CD4-positive, alpha-beta T cell treated with Interleukin-15 for 1 hour (primary cell): ENCODE measurements at regions not wholly inside any gene's neighbourhood (a gene's known extent, or its start where the extent isn't known, plus 50 kb on each side); places are given as distances from the start of the nearest gene placed in this dataset.

ENCODE experiments used
- DNase-seq: peaks from one replicate; pipeline ENCODE4 v3.0.0-alpha.2; 2020

- DNase-seq, result no peak
These were observed 993.8 kb upstream of the MAP3K7 start for GRCh38 chr6:91580635-91581034.

DNA sequence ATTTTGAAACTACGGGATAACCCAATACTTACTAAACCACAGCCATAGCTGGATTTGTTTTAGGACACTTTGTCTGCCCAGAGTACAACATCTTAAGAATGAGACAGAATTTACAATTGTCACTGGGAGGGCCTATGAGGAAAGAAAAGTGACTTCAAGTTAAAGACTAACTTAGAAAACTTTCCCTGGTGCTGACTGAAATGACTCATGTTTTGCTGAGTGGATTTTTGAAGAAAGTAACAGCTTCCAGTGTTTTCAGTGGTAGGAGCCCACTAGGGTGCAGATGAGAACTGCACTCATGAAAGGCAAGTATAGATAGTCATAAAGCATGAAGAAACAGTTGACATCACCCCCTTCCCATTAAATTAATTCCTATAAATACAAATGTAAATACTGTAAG lies 988.2 kb upstream of the MAP3K7 start:
- no peak for DNase-seq

GRCh38 chr6:91573826-91574416 lies 987.0 kb upstream of the MAP3K7 start:
- no peak for DNase-seq

- DNase-seq, result no peak
These were observed 986.0 kb upstream of the MAP3K7 start for GRCh38 chr6:91572878-91573277.

- no peak for DNase-seq
These were observed 982.2 kb upstream of the MAP3K7 start for GRCh38 chr6:91569071-91569470.

DNA sequence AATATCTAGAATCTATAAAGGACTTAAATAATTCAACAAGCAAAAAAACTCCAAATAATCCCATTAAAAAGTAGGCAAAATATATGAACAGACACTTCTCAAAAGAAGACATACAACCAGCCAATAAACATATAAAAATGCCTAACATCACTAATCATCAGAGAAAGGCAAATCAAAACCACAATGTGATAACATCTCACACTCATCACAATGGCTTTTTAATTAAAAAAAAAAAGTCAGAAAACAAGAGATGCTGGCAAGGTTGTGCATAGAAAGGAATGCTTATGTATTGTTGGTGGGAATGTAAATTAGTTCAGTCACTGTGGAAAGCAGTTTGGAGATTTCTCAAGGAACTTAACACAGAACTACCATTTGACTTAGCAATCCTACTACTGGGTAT lies 979.6 kb upstream of the MAP3K7 start:
- no peak for DNase-seq

DNA sequence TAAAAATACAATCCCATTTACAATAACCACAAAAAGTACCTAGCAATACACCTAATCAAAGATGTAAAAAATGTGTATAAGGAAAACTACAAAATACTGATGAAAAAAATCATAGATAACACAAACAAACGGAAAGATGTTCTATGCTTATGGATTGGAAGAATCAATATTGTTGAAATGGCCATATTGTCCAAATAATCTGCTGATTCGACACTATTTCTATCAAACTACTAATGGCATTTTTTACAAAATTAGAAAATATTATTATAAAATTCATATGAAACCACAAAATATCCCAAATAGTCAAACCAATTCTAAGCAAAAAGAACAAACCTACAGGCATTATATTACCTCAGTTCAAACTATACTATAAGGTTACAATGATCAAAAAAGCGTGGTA lies 978.3 kb upstream of the MAP3K7 start:
- DNase-seq, result no peak

- no peak for DNase-seq
These were observed 976.1 kb upstream of the MAP3K7 start for GRCh38 chr6:91562955-91563354.

DNA sequence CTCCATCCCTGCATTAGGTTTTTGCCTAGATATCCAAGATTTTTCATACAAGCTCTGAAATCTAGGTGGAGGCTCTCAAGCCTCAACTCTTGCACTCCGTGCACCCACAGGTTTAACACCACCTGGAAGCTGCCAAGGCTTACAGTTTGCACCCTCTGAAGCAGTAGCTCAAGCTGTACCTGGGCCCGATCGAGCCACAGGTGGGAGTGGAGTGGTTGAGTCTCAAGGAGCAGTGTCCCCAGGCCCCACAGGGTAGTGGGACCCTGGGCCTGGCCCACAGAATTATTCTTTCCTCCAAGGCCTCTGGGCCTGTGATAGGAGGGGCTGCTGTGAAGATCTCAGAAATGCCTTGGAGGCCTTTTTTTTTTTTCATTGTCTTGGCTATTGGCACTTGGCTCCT lies 973.5 kb upstream of the MAP3K7 start:
- DNase-seq, result no peak

DNA sequence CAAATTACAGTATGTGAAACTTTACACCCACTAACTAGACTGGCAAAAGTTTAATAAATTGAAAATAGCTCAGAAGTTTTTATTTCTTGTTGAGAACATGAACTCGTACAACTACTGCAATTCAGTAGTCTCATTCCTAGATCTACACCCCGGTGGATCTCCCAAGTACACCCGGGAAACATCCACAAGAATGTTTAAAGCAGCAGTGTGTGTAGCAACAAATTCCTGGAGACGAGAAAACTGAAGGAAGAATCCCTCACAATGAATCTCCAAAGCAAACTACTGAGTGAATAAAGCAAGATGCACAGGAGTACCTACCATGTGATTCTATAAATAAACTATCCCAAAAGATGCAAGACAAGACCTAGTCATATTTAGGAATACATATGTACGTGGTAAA lies 954.0 kb upstream of the MAP3K7 start:
- DNase-seq, result no peak

GRCh38 chr6:91539456-91539855 lies 952.6 kb upstream of the MAP3K7 start:
- no peak for DNase-seq

DNA sequence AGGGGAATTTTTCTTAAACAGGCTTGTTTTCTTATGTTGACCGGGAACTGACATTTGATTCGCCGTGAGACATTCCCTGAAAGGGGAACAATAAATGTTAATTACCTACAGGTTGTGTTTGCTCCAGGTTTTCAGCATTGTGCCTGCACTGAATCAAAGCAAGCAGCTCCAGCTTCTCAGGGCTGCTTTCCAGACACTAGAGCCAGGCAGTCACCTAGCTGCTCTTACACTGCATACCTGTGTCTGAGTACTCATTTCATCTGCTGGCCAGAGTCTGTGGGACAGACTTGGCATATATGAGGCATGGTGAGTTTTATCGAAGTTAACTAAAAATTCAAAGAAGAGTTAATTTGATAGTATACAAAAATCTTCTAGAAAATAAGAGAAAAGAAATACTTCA lies 951.8 kb upstream of the MAP3K7 start:
- no peak for DNase-seq

GRCh38 chr6:91534614-91535013 lies 947.7 kb upstream of the MAP3K7 start:
- no peak for DNase-seq

- no peak for DNase-seq
These were observed 936.6 kb upstream of the MAP3K7 start for GRCh38 chr6:91523511-91523910.

DNA sequence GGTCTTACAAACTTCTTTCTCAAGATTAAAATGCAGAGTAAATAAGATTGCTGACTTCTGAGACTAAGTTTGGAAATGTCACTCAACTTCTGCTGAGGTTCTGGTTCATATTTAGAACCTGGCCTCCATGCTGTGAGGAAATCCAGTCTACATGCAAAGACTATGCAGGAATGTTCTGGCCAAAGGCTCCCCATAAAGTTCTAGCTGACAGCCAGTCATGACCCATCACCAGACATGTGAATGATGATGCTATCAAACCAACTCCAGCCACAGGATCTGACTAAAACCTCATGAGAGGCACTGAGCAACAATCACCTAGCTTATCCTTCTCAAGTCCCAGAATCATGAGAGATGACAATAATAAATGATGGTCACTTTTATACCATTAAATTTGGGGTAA lies 935.1 kb upstream of the MAP3K7 start:
- no peak for DNase-seq

DNA sequence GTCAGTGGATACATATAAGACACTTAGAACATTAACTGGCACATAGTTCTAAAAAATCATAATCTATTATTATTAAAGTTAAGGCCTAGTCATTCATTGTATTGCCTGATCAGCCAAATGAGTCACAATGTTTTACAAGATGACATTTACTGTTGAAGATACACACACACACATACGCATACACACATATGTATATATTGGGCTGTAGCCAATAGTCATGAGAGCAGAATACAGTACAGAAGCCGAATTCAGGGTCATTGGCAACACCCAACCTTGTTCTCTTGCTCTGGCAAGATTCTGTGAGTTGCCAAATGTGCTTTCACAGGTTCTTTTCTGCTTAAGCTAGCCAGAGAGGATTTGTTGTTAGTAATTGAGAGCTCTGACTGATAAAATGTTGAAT lies 922.8 kb upstream of the MAP3K7 start:
- no peak for DNase-seq

GRCh38 chr6:91509039-91509438 lies 922.2 kb upstream of the MAP3K7 start:
- no peak for DNase-seq

GRCh38 chr6:91506509-91506908 lies 919.6 kb upstream of the MAP3K7 start:
- no peak for DNase-seq

- DNase-seq, result no peak
These were observed 918.3 kb upstream of the MAP3K7 start for GRCh38 chr6:91505199-91505598.

- DNase-seq, result no peak
These were observed 915.1 kb upstream of the MAP3K7 start for GRCh38 chr6:91501930-91502329.

GRCh38 chr6:91500689-91501303 lies 913.9 kb upstream of the MAP3K7 start:
- no peak for DNase-seq

DNA sequence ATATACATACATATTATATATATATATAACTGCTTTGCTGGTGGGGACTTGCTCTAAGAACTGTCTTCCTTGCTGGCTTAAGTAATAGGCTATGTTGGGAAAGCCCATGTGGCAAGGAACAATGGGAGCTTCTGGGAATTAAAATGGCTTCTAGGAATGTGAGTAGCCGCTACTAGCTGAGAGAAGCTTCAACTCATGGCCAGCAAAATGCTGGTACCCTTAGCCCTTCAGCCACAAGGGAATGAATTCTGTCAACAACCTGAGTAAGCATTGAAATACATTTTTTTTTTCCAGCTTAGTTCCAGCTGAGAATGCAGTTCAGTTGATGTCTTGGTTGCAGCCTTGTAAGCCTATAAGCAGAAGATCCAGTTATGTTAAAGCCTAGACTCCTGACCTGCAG lies 911.7 kb upstream of the MAP3K7 start:
- DNase-seq, result no peak

DNA sequence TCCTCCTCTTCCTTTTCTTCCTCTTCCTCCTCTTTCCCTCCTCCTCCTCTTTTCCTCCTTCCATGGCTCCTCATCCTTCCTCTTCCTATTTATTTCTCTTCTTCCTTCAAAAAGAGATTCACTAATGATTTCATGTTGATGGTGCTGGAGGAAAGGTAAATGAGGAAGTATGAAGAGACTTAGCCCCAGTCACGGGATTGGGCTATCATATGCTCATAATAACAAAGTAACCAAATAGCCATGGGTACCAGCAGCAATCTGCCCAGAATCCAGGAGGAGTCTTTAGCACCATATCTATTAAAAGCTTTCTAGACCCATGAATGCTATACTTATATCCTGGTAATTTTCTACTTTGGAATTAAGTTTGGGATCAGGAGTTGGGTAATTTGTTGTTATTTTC lies 910.9 kb upstream of the MAP3K7 start:
- DNase-seq, result no peak

DNA sequence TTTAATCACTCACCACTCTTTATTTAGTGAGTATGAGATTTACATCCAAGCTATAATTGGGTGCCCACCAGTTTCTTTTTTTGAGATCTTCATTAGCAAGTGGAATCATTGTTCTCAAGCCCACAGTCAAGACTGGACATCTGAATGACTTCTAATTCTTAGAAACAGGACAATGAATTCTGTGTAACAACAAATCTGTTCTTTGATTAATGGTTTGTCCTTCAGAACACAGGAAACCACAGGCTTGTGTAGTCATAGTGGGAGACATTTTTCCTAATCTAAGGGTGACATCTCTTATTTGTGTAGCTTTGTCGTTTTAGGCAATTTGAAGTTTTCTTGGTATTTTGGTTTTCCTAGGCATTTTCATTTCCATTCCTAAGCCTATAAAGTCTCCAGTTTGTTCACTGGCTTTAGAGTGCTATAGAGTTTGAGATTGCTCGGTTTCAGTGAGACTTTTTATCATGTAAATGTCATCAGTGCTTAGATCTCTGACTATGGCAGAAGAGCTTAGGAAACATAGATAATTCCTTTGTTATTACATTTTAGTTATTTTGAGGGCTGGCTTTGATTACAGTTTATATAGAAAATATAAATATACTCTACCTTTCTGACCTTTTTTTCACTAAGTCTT lies 903.9 kb upstream of the MAP3K7 start:
- DNase-seq, result no peak
